ENCODE measurements at regions not wholly inside any gene's neighbourhood (a gene's known extent, or its start where the extent isn't known, plus 50 kb on each side); places are given as distances from the start of the nearest gene placed in this dataset.
"Not testable (repeated sequence)": the region's sequence is repeated elsewhere in the genome, so short reads cannot be mapped to it uniquely, and the experiment has no call there.

DNA sequence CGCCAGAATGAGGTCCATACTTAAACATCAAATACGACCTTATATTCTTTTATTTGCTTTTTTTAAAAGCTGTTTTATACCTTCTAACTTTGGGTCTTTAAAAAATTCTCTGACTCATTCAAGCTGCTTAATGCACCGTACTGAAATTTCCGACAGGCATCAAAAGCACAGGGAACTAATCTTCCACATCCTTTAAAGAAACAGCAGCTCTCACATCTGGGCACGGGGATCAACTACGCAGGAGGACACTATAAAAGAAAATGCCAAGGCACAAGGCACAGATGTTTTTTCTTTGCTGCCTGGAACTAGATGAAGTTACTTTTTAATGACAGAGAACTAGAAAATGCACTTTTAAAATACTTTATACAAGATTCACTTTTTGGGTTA, 112.4 kb upstream of the ARG1 start:
- no peaks in the 10 kb centered on the region for H3K79me2 ChIP-seq (ENCODE audit: insufficient read depth, low read depth)
- H3K27me3 ChIP-seq (ENCODE audit: insufficient read depth, low read depth), result no peaks in the 10 kb centered on the region
- no peaks in the 10 kb centered on the region for H3K36me3 ChIP-seq (ENCODE audit: insufficient read depth)
- no peaks in the 10 kb centered on the region for H3K4me1 ChIP-seq (ENCODE audit: low read depth, poor library complexity, severe bottlenecking)
- H3K27ac ChIP-seq, result no peak overlapping the region
- H2AFZ ChIP-seq (ENCODE audit: low read depth), result no peak overlapping the region
- no peaks in the 10 kb centered on the region for H4K20me1 ChIP-seq (ENCODE audit: insufficient read depth)
- H3K4me2 ChIP-seq, result no peak overlapping the region
- no peak overlapping the region for H3K9ac ChIP-seq
- H3K4me3 ChIP-seq (IDR thresholded peaks at IDR 0.05; ENCODE audit: insufficient read depth, low read depth, low read length), result no peak overlapping the region
- TF ChIP-seq, protein P1, sequence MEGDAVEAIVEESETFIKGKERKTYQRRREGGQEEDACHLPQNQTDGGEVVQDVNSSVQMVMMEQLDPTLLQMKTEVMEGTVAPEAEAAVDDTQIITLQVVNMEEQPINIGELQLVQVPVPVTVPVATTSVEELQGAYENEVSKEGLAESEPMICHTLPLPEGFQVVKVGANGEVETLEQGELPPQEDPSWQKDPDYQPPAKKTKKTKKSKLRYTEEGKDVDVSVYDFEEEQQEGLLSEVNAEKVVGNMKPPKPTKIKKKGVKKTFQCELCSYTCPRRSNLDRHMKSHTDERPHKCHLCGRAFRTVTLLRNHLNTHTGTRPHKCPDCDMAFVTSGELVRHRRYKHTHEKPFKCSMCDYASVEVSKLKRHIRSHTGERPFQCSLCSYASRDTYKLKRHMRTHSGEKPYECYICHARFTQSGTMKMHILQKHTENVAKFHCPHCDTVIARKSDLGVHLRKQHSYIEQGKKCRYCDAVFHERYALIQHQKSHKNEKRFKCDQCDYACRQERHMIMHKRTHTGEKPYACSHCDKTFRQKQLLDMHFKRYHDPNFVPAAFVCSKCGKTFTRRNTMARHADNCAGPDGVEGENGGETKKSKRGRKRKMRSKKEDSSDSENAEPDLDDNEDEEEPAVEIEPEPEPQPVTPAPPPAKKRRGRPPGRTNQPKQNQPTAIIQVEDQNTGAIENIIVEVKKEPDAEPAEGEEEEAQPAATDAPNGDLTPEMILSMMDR (conservative IDR thresholded peaks at IDR 0.05; ENCODE audit: low read depth, low read length), result no peak

DNA sequence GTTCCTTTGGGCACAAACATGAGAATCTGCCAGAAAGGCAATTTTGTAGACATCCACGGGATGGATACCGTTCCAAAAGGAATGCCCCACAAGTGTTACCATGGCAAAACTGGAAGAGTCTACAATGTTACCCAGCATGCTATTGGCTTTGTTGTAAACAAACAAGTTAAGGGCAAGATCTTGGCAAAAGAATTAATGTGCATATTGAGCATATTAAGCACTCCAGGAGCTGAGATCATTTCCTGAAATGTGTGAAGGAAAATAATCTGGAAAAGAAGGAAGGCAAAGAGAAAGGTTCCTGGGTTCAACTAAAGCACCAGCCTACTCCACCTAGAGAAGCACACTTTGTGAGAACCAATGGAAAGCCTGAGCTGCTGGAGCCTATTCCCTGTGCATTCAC, 103.9 kb upstream of the ARG1 start:
- no peak overlapping the region for H3K9ac ChIP-seq
- TF ChIP-seq, protein P1 (conservative IDR thresholded peaks at IDR 0.05; ENCODE audit: low read depth, low read length), result no peak
- H3K4me3 ChIP-seq (IDR thresholded peaks at IDR 0.05; ENCODE audit: insufficient read depth, low read depth, low read length), result no peak overlapping the region
- H4K20me1 ChIP-seq (ENCODE audit: insufficient read depth), result no peaks in the 10 kb centered on the region
- H3K36me3 ChIP-seq (ENCODE audit: insufficient read depth), result no peaks in the 10 kb centered on the region
- no peaks in the 10 kb centered on the region for H3K27me3 ChIP-seq (ENCODE audit: insufficient read depth, low read depth)
- no peak overlapping the region for H3K27ac ChIP-seq
- no peak overlapping the region for H3K4me2 ChIP-seq
- H3K4me1 ChIP-seq (ENCODE audit: low read depth, poor library complexity, severe bottlenecking), result no peaks in the 10 kb centered on the region
- H2AFZ ChIP-seq (ENCODE audit: low read depth), result no peak overlapping the region
- no peaks in the 10 kb centered on the region for H3K79me2 ChIP-seq (ENCODE audit: insufficient read depth, low read depth)

DNA sequence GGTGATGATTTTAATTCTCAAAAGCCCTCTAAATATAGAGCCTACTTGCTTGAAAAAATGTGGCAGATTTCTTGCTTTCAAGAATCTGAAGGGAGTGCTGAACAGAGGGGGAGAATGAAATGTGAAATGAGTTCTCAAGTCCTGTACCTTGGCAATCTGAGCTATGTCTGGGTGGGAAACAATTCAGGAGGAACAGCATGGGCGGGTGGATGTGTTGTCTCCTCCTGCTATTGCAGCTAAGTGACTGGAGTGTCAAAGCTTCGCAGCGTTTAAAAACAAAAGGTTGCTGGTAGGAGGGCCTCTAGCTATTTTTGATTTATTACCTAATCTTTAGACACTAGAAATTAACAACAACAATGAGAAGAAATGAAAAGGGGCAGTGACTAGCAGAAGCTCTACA, 102.5 kb upstream of the ARG1 start:
- Histone ChIP-seq H3K9ac (no peak overlapping the region), H3K79me2 (ENCODE audit: insufficient read depth, low read depth) (no peaks in the 10 kb centered on the region), H3K4me2 (no peak overlapping the region), H2AFZ (ENCODE audit: low read depth) (no peak overlapping the region), H4K20me1 (ENCODE audit: insufficient read depth) (no peaks in the 10 kb centered on the region), H3K4me3 (IDR thresholded peaks at IDR 0.05; ENCODE audit: insufficient read depth, low read depth, low read length) (no peak overlapping the region), H3K4me1 (ENCODE audit: low read depth, poor library complexity, severe bottlenecking) (no peaks in the 10 kb centered on the region), H3K36me3 (ENCODE audit: insufficient read depth) (no peaks in the 10 kb centered on the region), H3K27ac (no peak overlapping the region), H3K27me3 (ENCODE audit: insufficient read depth, low read depth) (no peaks in the 10 kb centered on the region)
- TF ChIP-seq, protein P1 (conservative IDR thresholded peaks at IDR 0.05; ENCODE audit: low read depth, low read length), result no peak

DNA sequence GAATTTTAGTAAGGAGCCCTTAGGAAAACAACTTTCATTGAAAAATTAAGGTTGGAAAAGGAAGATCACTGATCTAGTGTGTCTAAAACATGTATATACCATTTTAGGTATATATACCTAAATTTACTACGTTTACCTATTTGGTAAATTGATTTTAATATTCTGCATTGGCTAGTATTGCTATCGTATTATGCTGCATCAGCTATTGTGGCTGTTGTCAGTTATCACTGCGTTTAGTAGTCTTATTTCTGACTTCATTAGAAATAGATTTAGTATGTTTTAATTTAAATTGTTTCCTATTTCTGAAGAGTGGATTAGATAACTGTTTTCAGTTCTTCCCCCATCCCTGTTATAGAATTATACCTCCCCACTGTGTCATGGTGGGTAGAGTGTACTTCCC, 101.7 kb upstream of the ARG1 start:
- H3K36me3 ChIP-seq (ENCODE audit: insufficient read depth), result no peaks in the 10 kb centered on the region
- no peak overlapping the region for H3K27ac ChIP-seq
- H3K9ac ChIP-seq, result no peak overlapping the region
- H3K79me2 ChIP-seq (ENCODE audit: insufficient read depth, low read depth), result no peaks in the 10 kb centered on the region
- TF ChIP-seq, protein P1 (conservative IDR thresholded peaks at IDR 0.05; ENCODE audit: low read depth, low read length), result no peak
- H3K4me2 ChIP-seq, result no peak overlapping the region
- no peak overlapping the region for H3K4me3 ChIP-seq (IDR thresholded peaks at IDR 0.05; ENCODE audit: insufficient read depth, low read depth, low read length)
- no peaks in the 10 kb centered on the region for H4K20me1 ChIP-seq (ENCODE audit: insufficient read depth)
- H2AFZ ChIP-seq (ENCODE audit: low read depth), result no peak overlapping the region
- H3K27me3 ChIP-seq (ENCODE audit: insufficient read depth, low read depth), result no peaks in the 10 kb centered on the region
- H3K4me1 ChIP-seq (ENCODE audit: low read depth, poor library complexity, severe bottlenecking), result no peaks in the 10 kb centered on the region

DNA sequence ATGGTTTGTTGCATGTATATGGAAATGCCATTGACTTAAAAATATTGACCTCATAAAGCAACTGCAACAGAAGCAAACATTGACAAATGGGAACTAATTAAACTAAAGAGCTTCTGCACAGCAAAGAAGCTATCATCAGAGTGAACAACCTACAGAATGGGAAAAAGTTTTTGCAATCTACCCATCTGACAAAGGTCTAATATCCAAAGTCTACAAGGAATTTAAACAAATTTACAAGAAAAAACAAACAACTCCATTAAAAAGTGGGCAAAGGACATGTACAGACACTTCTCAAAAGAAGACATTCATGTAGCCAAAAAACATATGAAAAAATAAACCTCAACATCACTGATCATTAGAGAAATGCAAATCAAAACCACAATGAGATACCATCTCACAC, 99.7 kb upstream of the ARG1 start:
- not testable (repeated sequence) for H3K4me1 ChIP-seq (ENCODE audit: low read depth, poor library complexity, severe bottlenecking); H2AFZ ChIP-seq (ENCODE audit: low read depth); H3K4me3 ChIP-seq (IDR thresholded peaks at IDR 0.05; ENCODE audit: insufficient read depth, low read depth, low read length); H4K20me1 ChIP-seq (ENCODE audit: insufficient read depth); H3K36me3 ChIP-seq (ENCODE audit: insufficient read depth); H3K79me2 ChIP-seq (ENCODE audit: insufficient read depth, low read depth); H3K27ac ChIP-seq; H3K27me3 ChIP-seq (ENCODE audit: insufficient read depth, low read depth); H3K9ac ChIP-seq; H3K4me2 ChIP-seq

Data from KMS-11 (cell line).